ENCODE measurements at regions not wholly inside any gene's neighbourhood (a gene's known extent, or its start where the extent isn't known, plus 50 kb on each side); places are given as distances from the start of the nearest gene placed in this dataset.
"Not testable (repeated sequence)": the region's sequence is repeated elsewhere in the genome, so short reads cannot be mapped to it uniquely, and the experiment has no call there.

- no peak for DNase-seq (ENCODE audit: low read depth)
Measured at GRCh38 chr4:141534985-141535384, 101.4 kb upstream of the IL15 start.

- no peak for DNase-seq (ENCODE audit: low read depth)
Measured at GRCh38 chr4:141538001-141538400, 98.4 kb upstream of the IL15 start.

GRCh38 chr4:141540643-141541042 is 95.7 kb upstream of the IL15 start:
- no peak for DNase-seq (ENCODE audit: low read depth)

GRCh38 chr4:141541851-141542250 is 94.5 kb upstream of the IL15 start:
- DNase-seq (ENCODE audit: low read depth), result no peak

GRCh38 chr4:141543176-141543575 is 93.2 kb upstream of the IL15 start:
- DNase-seq (ENCODE audit: low read depth), result no peak

GRCh38 chr4:141543706-141544105 is 92.7 kb upstream of the IL15 start:
- DNase-seq (ENCODE audit: low read depth), result no peak

- DNase-seq (ENCODE audit: low read depth), result no peak
Measured at GRCh38 chr4:141548791-141549190, 87.6 kb upstream of the IL15 start.

- DNase-seq (ENCODE audit: low read depth), result no peak
Measured at GRCh38 chr4:141560056-141560455, 76.3 kb upstream of the IL15 start.

- no peak for DNase-seq (ENCODE audit: low read depth)
Measured at GRCh38 chr4:141562649-141563048, 73.7 kb upstream of the IL15 start.

GRCh38 chr4:141563723-141564122 is 72.7 kb upstream of the IL15 start:
- DNase-seq (ENCODE audit: low read depth), result no peak

GRCh38 chr4:141564961-141565360 is 71.4 kb upstream of the IL15 start:
- DNase-seq (ENCODE audit: low read depth), result not testable (repeated sequence)

- DNase-seq (ENCODE audit: low read depth), result no peak
Measured at GRCh38 chr4:141565379-141566089, 70.8 kb upstream of the IL15 start.

- DNase-seq (ENCODE audit: low read depth), result no peak
Measured at GRCh38 chr4:141567326-141567915, 69.0 kb upstream of the IL15 start.

- DNase-seq (ENCODE audit: low read depth), result no peak
Measured at GRCh38 chr4:141569141-141569540, 67.2 kb upstream of the IL15 start.

- no peak for DNase-seq (ENCODE audit: low read depth)
Measured at GRCh38 chr4:141570290-141570689, 66.1 kb upstream of the IL15 start.

- no peak for DNase-seq (ENCODE audit: low read depth)
Measured at GRCh38 chr4:141571362-141571761, 65.0 kb upstream of the IL15 start.

- no peak for DNase-seq (ENCODE audit: low read depth)
Measured at GRCh38 chr4:141571793-141572192, 64.6 kb upstream of the IL15 start.

- no peak for DNase-seq (ENCODE audit: low read depth)
Measured at GRCh38 chr4:141573678-141574077, 62.7 kb upstream of the IL15 start.

- DNase-seq (ENCODE audit: low read depth), result no peak
Measured at GRCh38 chr4:141575884-141576283, 60.5 kb upstream of the IL15 start.

GRCh38 chr4:141576585-141577110 is 59.7 kb upstream of the IL15 start:
- no peak for DNase-seq (ENCODE audit: low read depth)

- DNase-seq (ENCODE audit: low read depth), result no peak
Measured at GRCh38 chr4:141578451-141578850, 57.9 kb upstream of the IL15 start.

GRCh38 chr4:141580523-141580922 is 55.9 kb upstream of the IL15 start:
- DNase-seq (ENCODE audit: low read depth), result no peak
